ENCODE measurements at regions not wholly inside any gene's neighbourhood (a gene's known extent, or its start where the extent isn't known, plus 50 kb on each side); places are given as distances from the start of the nearest gene placed in this dataset.

DNA sequence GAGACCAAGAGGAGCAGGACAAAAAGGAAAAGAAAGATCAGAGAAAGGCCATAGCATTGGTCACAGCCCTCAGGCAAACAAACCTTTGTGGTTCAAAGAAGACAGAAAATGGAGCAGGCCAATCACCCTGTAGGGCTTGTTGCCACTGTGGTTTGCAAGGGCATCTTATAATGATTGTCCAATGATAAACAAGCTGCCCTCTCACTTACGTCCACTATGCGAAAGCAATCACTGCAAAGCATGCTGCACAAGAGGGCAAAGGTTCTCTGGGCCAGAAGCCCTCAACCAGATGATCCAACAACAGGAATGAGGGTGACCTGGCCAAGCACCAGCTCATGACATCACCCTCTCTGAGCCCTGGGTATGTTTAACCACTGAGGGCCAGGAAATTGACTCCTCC is 360.9 kb upstream of the HSFY2 start:
- no peak for TF ChIP-seq SUZ12 (IDR thresholded peaks at IDR 0.05; ENCODE audit: extremely low read depth, insufficient read depth, insufficient read length)
- TF ChIP-seq YY1 (IDR thresholded peaks at IDR 0.05; ENCODE audit: insufficient read depth, insufficient read length) = no peak
